HepG2 (cell line): ENCODE measurements at regions not wholly inside any gene's neighbourhood (a gene's known extent, or its start where the extent isn't known, plus 50 kb on each side); places are given as distances from the start of the nearest gene placed in this dataset.

Source experiments
- ATAC-seq: fragments of 200-7000 bp; cut with Tn5 transposase; 3 replicates; pipeline ENCODE4 v1.9.1; 2020; ENCODE audit warnings: mild to moderate bottlenecking, moderate library complexity
- BruUV-seq: library from RNA; stranded (reverse); fragments of 400-500 nt; replicated peaks from 2 replicates; lab custom pipeline; 2021; lab: Mats Ljungman, UMichigan
- CTCF ChIA-PET: fragments of 300-600 bp; formaldehyde crosslinking; extraction: SDS; loops from one replicate; lab custom pipeline; 2021; ENCODE audit warnings: low total read pairs, inconsistent platforms, low intra/inter-chr PET ratio; lab: Yijun Ruan, JAX
- POLR2A ChIA-PET: fragments of 350-600 bp; sonication (Branson Sonifier 250); formaldehyde crosslinking; loops from one replicate; lab custom pipeline; 2020; ENCODE audit warnings: antibody characterized with exemption, inconsistent platforms; lab: Yijun Ruan, JAX
- DNase-seq: peaks from one replicate; pipeline ENCODE4 v3.0.0-alpha.2; 2015; ENCODE audit warnings: low spot score
- FAIRE-seq: peaks from 3 replicates; lab custom pipeline; 2011; peaks lifted over from hg19 to GRCh38; lab: Jason Lieb, UNC
- H2AFZ ChIP-seq: one replicate; pipeline ENCODE4 v1.6.1; 2011; ENCODE audit warnings: low read length, inconsistent platforms
- H3K27ac ChIP-seq: fragments of 300-600 bp; 3 replicates; pipeline ENCODE4 v1.8.0; 2011; ENCODE audit warnings: mixed run types, mild to moderate bottlenecking, mixed read lengths, low read length, inconsistent platforms; ENCODE audit not compliant: insufficient read depth; ENCODE audit errors: extremely low read length
- H3K27me3 ChIP-seq, 2 experiments: fragments of 200-600 bp in 1 of 2; 2 replicates in 1 of 2; 3 replicates in 1 of 2; pipeline versions ENCODE4 v1.6.0 to v1.8.0; 2011; ENCODE audit warnings: low read length in 2 of 2, mild to moderate bottlenecking in 2 of 2, moderate library complexity in 2 of 2, inconsistent platforms in 1 of 2; ENCODE audit not compliant: insufficient read depth in 2 of 2, control insufficient read depth in 1 of 2
- H3K36me3 ChIP-seq, 2 experiments: fragments of 200-600 bp in 1 of 2; replicated peaks in 1 of 2; 2 replicates in 1 of 2; 3 replicates in 1 of 2; pipeline versions ENCODE4 v1.5.1 to v1.8.0; 2011; ENCODE audit warnings: low read length in 2 of 2, inconsistent platforms in 1 of 2; ENCODE audit not compliant: insufficient read depth in 2 of 2, control insufficient read depth in 1 of 2
- H3K4me1 ChIP-seq: 2 replicates; pipeline ENCODE4 v1.5.1; 2012; ENCODE audit warnings: low read length, inconsistent platforms; ENCODE audit not compliant: insufficient read depth
- H3K4me2 ChIP-seq: 2 replicates; pipeline ENCODE4 v1.6.0; 2011; ENCODE audit warnings: low read depth, low read length, inconsistent platforms
- H3K4me3 ChIP-seq, 3 experiments: fragments of 200-600 bp in 1 of 3; sonication (generic), shearing (Covaris generic) in 1 of 3; replicated peaks in 1 of 3; 2 replicates each; pipeline ENCODE4 v1.5.1; 2011 to 2016; ENCODE audit warnings: low read length in 3 of 3, inconsistent platforms in 2 of 3, low read depth in 2 of 3, mild to moderate bottlenecking in 2 of 3, control low read depth in 1 of 3, mixed read lengths in 1 of 3; ENCODE audit not compliant: insufficient read depth in 1 of 3
- H3K79me2 ChIP-seq: one replicate; pipeline ENCODE4 v1.6.1; 2011; ENCODE audit warnings: low read length, inconsistent platforms; ENCODE audit not compliant: insufficient read depth
- H3K9ac ChIP-seq: 2 replicates; pipeline ENCODE4 v1.6.0; 2011; ENCODE audit warnings: mild to moderate bottlenecking, low read depth, low read length, inconsistent platforms; ENCODE audit not compliant: insufficient read depth
- H3K9me3 ChIP-seq: 2 replicates; pipeline ENCODE4 v1.5.1; 2012; ENCODE audit warnings: mild to moderate bottlenecking, low read length
- H4K20me1 ChIP-seq: 2 replicates; pipeline ENCODE4 v1.6.0; 2011; ENCODE audit warnings: inconsistent platforms, mild to moderate bottlenecking, low read length, moderate library complexity; ENCODE audit not compliant: insufficient read depth
- BORCS8-MEF2B ChIP-seq: sonication (generic); formaldehyde crosslinking; IDR thresholded peaks from 2 replicates; pipeline ENCODE4 v1.8.0; 2022; ENCODE audit warnings: mild to moderate bottlenecking, missing genetic modification reagents
- NFYC ChIP-seq: IDR thresholded peaks from 2 replicates; pipeline ENCODE4 v1.6.1; 2016; ENCODE audit warnings: missing genetic modification reagents, missing compliant biosample characterization
- PRPF4 ChIP-seq: fragments of 200-400 bp; formaldehyde crosslinking; IDR thresholded peaks from 2 replicates; pipeline ENCODE4 v1.6.1; 2016; ENCODE audit warnings: low read length, low read depth; ENCODE audit not compliant: poor library complexity, severe bottlenecking
- RORA ChIP-seq: sonication (generic); formaldehyde crosslinking; IDR thresholded peaks from 2 replicates; pipeline ENCODE4 v1.5.0; 2020; ENCODE audit warnings: mild to moderate bottlenecking, missing genetic modification reagents, moderate library complexity
- SIN3B ChIP-seq: fragments of 150-350 bp; IDR thresholded peaks from 2 replicates; pipeline ENCODE4 v1.6.1; 2014; ENCODE audit warnings: low read length
- ZNF776 ChIP-seq: sonication (generic); formaldehyde crosslinking; IDR thresholded peaks from 2 replicates; pipeline ENCODE4 v1.4.0; 2020; ENCODE audit warnings: mild to moderate bottlenecking, missing genetic modification reagents
- WGBS: methylation state at CpG from one replicate; pipeline ENCODE4 v1.1.6; 2017; ENCODE audit warnings: low lambda C conversion rate; 5-methylcytosine and 5-hydroxymethylcytosine counted together
- in situ Hi-C: cut with HindIII; loops from 2 replicates; pipeline ENCODE4 v1.10.0; 2017; ENCODE audit warnings: low pct_unique_long_range_greater_than_20kb; ENCODE audit not compliant: extremely low pct_ligation_motif_present
- intact Hi-C: fragments of 100-400 bp; cut with micrococcal nuclease; formaldehyde crosslinking; loops from one replicate; pipeline ENCODE4 v1.10.0; 2022; ENCODE audit not compliant: unreplicated experiment
- TF ChIP-seq, protein P1 (sequence below): sonication (generic); formaldehyde crosslinking; IDR thresholded peaks from 2 replicates; pipeline ENCODE4 v1.5.0; 2020; ENCODE audit warnings: mild to moderate bottlenecking, missing genetic modification reagents
- TF ChIP-seq, protein P2 (sequence below): sonication (generic); formaldehyde crosslinking; IDR thresholded peaks from 2 replicates; pipeline ENCODE4 v1.5.0; 2020; ENCODE audit warnings: missing genetic modification reagents

DNA sequence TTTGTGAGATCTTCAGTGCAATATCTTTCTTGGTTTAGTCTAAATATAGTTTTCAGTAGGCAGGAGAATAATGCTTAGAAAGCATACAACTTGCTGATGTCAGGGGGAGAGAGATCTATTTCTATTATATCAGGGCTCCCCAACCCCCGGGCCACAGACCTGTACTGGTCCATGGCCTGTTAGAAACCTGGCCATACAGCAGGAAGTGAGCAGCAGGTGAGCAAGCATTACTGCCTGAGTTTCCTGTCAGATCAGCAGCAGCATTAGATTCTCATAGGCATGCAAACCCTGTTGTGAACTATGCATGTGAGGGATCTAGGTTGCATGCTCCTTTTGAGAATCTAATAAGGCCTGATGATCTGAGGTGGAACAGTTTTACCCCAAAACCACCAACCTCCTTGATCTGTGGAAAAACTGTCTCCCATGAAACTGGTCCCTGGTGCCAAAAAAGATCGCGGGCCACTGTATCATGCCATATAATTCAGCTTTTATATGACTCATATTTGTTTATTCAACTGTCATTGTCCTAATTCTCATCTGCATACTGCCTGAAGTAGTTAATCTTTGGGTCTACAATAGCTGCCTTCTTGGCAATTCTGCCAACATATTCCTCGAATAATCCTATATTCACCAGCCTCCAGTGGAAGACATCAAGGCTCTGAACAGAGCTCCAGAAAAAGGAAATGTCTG, 163.6 kb upstream of the DYRK2 start:
- Histone ChIP-seq H3K79me2 (no peaks in the 10 kb centered on the region), H3K27me3 (no peaks in the 10 kb centered on the region), H2AFZ (no peak overlapping the region), H3K4me3 (no peak overlapping the region), H3K4me2 (no peak overlapping the region), H4K20me1 (no peaks in the 10 kb centered on the region), H3K4me1 (no peaks in the 10 kb centered on the region)
- intact Hi-C loops = no loop called here
- TF ChIP-seq RORA (CRISPR knock-in tag) (no peak), SIN3B (no peak), BORCS8-MEF2B (CRISPR knock-in tag) (no peak), ZNF776 (CRISPR knock-in tag) (no peak), NFYC (CRISPR knock-in tag) (no peak), PRPF4 (no peak)
- TF ChIP-seq, protein P1, sequence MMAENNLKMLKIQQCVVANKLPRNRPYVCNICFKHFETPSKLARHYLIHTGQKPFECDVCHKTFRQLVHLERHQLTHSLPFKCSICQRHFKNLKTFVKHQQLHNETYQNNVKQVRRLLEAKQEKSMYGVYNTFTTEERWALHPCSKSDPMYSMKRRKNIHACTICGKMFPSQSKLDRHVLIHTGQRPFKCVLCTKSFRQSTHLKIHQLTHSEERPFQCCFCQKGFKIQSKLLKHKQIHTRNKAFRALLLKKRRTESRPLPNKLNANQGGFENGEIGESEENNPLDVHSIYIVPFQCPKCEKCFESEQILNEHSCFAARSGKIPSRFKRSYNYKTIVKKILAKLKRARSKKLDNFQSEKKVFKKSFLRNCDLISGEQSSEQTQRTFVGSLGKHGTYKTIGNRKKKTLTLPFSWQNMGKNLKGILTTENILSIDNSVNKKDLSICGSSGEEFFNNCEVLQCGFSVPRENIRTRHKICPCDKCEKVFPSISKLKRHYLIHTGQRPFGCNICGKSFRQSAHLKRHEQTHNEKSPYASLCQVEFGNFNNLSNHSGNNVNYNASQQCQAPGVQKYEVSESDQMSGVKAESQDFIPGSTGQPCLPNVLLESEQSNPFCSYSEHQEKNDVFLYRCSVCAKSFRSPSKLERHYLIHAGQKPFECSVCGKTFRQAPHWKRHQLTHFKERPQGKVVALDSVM (CRISPR knock-in tag) = no peak
- TF ChIP-seq, protein P2, sequence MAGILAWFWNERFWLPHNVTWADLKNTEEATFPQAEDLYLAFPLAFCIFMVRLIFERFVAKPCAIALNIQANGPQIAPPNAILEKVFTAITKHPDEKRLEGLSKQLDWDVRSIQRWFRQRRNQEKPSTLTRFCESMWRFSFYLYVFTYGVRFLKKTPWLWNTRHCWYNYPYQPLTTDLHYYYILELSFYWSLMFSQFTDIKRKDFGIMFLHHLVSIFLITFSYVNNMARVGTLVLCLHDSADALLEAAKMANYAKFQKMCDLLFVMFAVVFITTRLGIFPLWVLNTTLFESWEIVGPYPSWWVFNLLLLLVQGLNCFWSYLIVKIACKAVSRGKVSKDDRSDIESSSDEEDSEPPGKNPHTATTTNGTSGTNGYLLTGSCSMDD (CRISPR knock-in tag) = no peak
- TF ChIP-seq, all 625 proteins: peak for 0
- H3K36me3 ChIP-seq = no peaks in the 10 kb centered on the region
- DNase-seq = no peak
- BruUV-seq = no TSS peak
- in situ Hi-C loops = no loop called here
- POLR2A ChIA-PET = no interaction called here
- ATAC-seq = no peak
- H3K27ac ChIP-seq = no peak overlapping the region
- H3K9me3 ChIP-seq = peaks cover 33% of the 10 kb centered on the region
- 28% methylated on average over 4 of the region's 4 CpGs for WGBS
- H3K9ac ChIP-seq = no peak overlapping the region
- CTCF ChIA-PET = no interaction called here
- no peak for FAIRE-seq
